Mesodermal cell (in vitro differentiated cells): ENCODE measurements at regions not wholly inside any gene's neighbourhood (a gene's known extent, or its start where the extent isn't known, plus 50 kb on each side); places are given as distances from the start of the nearest gene placed in this dataset.

ENCODE experiments used
- H3K27ac ChIP-seq: 2 replicates; pipeline ENCODE4 v1.7.0; 2013; ENCODE audit warnings: mild to moderate bottlenecking, low read depth, low read length, moderate library complexity; ENCODE audit not compliant: severe bottlenecking
- H3K36me3 ChIP-seq: 2 replicates; pipeline ENCODE4 v1.7.1; 2013; ENCODE audit warnings: mild to moderate bottlenecking, low read length, moderate library complexity; ENCODE audit not compliant: control insufficient read depth, insufficient read depth
- H3K4me1 ChIP-seq: one replicate; pipeline ENCODE4 v1.7.1; 2013; ENCODE audit warnings: mild to moderate bottlenecking, low read length; ENCODE audit not compliant: insufficient read depth, control insufficient read depth, poor library complexity, severe bottlenecking
- H3K4me3 ChIP-seq: 2 replicates; pipeline ENCODE4 v1.7.0; 2013; ENCODE audit warnings: low read length, control low read depth, mild to moderate bottlenecking; ENCODE audit not compliant: insufficient read depth, poor library complexity, severe bottlenecking; ENCODE audit errors: extremely low read depth
- H3K9me3 ChIP-seq: 2 replicates; pipeline ENCODE4 v1.7.1; 2013; ENCODE audit warnings: mild to moderate bottlenecking, low read length, moderate library complexity; ENCODE audit not compliant: control insufficient read depth
- WGBS, 2 experiments: methylation state at CpG; one replicate each; pipeline ENCODE4 v1.1.5; 2013; ENCODE audit warnings: missing lambda C conversion rate in 2 of 2; ENCODE audit not compliant: insufficient coverage in 2 of 2; 5-methylcytosine and 5-hydroxymethylcytosine counted together

DNA sequence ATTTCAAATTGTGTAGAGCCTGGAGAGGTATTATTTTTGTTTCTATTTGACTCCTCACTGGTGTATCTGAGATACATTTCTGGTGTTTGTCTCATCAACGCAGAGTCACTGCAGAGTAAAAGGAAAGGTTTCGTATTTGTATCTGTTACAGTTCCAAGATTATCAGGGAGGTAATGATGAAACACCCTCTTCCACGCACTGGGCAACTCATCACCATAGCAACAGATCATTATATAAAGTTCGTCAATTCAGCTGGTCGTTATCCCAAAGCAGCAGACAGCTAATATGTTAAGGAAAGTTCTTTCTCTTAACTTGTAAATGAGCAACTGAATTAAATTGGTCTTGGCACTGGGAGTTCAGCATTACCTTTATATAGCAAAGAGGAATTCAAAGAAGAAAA, 513.5 kb downstream of the MTRR start:
- Histone ChIP-seq H3K36me3 (no peaks in the 10 kb centered on the region), H3K9me3 (no peaks in the 10 kb centered on the region), H3K27ac (no peak overlapping the region), H3K4me3 (no peak overlapping the region), H3K4me1 (no peaks in the 10 kb centered on the region)
- 100% methylated on average over 2 of the region's 5 CpGs; no CpG with 5 or more reads in 1 of the 2 experiments for WGBS, 2 experiments

DNA sequence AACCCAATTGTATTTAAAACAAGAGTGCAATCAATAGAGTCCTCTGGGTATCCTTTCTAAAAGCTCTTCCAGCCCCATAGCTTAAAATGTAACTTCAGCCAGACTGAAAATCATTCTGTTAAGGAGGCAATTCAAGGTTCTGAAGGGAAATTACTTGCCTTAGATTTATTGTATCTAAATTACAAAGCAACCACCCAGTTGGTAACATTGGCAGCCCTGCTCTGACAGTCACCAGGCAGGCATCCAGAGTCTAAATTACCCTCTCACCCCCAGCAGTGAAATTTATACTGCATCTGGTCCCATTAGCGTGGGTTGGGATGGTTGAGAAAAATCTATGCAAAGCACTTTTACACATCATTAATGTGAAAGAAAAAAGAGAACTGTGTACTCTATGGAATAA, 514.7 kb downstream of the MTRR start:
- no peaks in the 10 kb centered on the region for H3K36me3 ChIP-seq
- no peak overlapping the region for H3K4me3 ChIP-seq
- no peaks in the 10 kb centered on the region for H3K9me3 ChIP-seq
- no peaks in the 10 kb centered on the region for H3K4me1 ChIP-seq
- no CpG with 5 or more reads among the region's 1 CpG for WGBS, 2 experiments
- H3K27ac ChIP-seq, result no peak overlapping the region

DNA sequence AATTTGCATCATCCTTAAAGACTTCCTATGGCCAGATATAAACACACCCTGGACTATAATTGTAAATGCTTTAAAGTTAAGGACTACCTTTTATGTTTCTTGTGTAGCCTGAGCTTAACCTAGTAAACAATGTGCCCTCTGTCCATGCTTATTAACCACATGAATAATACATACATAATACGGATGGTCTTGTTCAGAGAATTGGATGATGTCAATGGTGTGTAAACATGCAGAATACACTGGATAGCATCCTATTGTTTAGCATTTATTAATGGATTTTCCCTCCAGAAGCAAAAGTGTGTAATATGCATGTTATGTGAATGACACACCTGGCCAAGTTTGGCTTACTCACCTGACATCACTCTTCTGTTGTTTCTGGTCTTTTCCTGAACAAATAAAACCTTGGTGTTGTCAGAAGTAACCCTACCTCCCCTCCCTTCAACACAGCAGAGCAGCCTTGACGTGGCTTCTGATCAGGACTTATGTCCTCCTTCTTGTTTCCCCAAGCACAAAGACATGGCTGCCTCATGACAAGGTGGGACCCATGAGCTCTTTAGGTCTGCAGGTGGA, 517.9 kb downstream of the MTRR start:
- Histone ChIP-seq H3K27ac (no peak overlapping the region), H3K9me3 (no peaks in the 10 kb centered on the region), H3K36me3 (no peaks in the 10 kb centered on the region), H3K4me1 (no peaks in the 10 kb centered on the region), H3K4me3 (no peak overlapping the region)
- WGBS, 2 experiments, result 75% methylated on average over 1 of the region's 2 CpGs; no CpG with 5 or more reads in 1 of the 2 experiments

DNA sequence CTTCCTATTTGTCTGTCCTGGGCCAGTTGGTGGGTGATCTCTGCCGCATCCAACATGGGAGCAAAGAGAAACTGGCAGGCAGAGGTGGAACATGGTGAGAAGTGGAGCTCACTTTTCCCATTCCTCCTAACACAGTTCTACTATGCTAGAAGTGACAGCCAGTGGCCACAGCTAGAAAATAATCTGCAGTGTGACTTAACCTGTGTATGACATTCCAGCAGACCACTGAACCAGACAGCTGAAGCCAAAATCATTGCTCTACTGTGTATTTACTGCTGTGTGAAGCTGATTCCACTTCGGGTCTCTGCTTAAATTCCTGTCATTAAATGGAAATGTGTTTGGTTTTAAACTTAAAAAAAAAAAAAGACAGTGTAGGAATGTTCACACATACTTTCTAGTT, 523.0 kb downstream of the MTRR start:
- no peaks in the 10 kb centered on the region for H3K36me3 ChIP-seq
- no peaks in the 10 kb centered on the region for H3K9me3 ChIP-seq
- H3K4me3 ChIP-seq, result no peak overlapping the region
- 75 to 100% methylated on average over 1 of the region's 2 CpGs for WGBS, 2 experiments
- no peaks in the 10 kb centered on the region for H3K4me1 ChIP-seq
- H3K27ac ChIP-seq, result no peak overlapping the region

DNA sequence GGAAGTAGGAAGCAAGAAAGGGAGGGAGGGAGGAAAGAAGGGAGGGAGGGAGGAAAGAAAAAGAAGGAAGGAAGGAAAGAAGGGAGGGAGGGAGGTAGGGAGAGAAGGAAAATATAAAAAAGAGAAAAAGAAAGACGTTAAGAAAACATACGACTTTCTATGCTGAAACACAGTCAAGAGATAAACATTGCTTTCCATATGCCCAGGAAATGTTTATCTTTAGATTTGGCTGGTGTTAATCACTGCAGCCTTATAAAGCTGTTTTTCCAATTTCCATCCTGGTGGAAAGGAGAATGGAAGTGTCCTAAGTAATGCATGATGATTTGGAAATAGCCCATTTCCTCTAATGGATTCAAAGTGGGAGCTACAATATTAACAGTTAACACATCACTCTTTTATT, 524.3 kb downstream of the MTRR start:
- WGBS, 2 experiments, result 80% methylated on average over 2 of the region's 2 CpGs; no CpG with 5 or more reads in 1 of the 2 experiments
- Histone ChIP-seq H3K36me3 (no peaks in the 10 kb centered on the region), H3K9me3 (no peaks in the 10 kb centered on the region), H3K27ac (no peak overlapping the region), H3K4me3 (no peak overlapping the region), H3K4me1 (no peaks in the 10 kb centered on the region)

DNA sequence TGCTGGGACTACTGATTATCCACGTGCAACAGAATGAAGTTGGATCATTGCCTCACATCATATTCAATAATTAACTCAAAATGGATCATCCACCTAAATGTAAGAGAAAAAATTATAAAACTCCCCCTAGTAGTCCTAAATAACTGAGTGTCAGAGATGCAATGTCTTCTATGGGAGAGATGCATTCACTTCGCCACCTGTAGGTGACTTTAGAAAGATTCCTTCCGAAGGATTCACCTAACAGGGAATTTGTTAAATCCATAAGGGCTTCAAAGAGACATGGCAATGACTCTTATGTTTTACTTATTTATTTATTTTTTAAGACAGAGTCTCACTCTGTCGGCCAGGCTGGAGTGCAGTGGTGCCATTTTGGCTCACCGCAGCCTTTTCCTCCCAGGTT, 526.0 kb downstream of the MTRR start:
- no peaks in the 10 kb centered on the region for H3K4me1 ChIP-seq
- WGBS, 2 experiments, result 62 to 64% methylated on average over 2 to 3 of the region's 5 CpGs
- no peak overlapping the region for H3K27ac ChIP-seq
- no peak overlapping the region for H3K4me3 ChIP-seq
- no peaks in the 10 kb centered on the region for H3K36me3 ChIP-seq
- H3K9me3 ChIP-seq, result no peaks in the 10 kb centered on the region

DNA sequence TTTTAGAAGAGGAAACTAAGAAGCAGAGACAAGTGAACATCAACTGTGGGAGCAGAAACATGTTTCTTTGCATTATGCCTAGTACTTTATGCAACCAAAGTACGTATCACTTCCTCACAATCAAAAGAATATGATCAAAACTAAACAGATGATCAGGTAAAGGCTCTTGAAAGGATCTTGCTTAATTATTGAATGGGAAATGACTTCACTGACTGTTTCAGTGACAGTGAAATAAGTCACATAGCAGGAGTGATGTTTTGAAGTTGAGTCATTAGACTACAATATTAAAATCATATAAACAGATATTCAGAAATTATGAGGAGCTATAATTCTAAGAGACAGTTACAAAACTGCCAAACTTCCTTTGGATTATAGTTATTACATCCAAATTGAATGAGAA, 527.3 kb downstream of the MTRR start:
- no CpG with 5 or more reads among the region's 1 CpG for WGBS, 2 experiments
- H3K27ac ChIP-seq, result no peak overlapping the region
- H3K9me3 ChIP-seq, result no peaks in the 10 kb centered on the region
- no peaks in the 10 kb centered on the region for H3K4me1 ChIP-seq
- H3K4me3 ChIP-seq, result no peak overlapping the region
- H3K36me3 ChIP-seq, result no peaks in the 10 kb centered on the region

DNA sequence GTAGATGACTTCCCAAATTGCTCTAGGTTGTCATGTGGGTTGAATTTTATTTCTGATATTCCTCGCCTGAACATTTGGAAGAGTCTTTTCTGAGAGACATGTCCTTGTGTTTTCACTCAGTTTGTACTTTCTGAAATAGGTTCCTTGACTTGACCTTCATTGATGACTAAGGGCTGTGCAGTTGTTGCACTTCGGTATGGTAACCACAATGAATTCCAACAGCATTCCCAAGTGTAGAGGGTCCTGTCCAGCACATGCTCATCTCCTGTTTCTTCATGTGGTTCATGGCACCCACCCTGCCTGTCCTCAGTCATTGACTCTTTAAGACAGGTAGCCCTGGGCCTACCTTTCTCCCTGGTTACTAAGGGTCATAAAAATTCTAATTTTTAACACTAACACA, 527.8 kb downstream of the MTRR start:
- Histone ChIP-seq H3K36me3 (no peaks in the 10 kb centered on the region), H3K9me3 (no peaks in the 10 kb centered on the region), H3K4me3 (no peak overlapping the region), H3K27ac (no peak overlapping the region), H3K4me1 (no peaks in the 10 kb centered on the region)
- WGBS, 2 experiments, result 90 to 100% methylated on average over 2 of the region's 2 CpGs

DNA sequence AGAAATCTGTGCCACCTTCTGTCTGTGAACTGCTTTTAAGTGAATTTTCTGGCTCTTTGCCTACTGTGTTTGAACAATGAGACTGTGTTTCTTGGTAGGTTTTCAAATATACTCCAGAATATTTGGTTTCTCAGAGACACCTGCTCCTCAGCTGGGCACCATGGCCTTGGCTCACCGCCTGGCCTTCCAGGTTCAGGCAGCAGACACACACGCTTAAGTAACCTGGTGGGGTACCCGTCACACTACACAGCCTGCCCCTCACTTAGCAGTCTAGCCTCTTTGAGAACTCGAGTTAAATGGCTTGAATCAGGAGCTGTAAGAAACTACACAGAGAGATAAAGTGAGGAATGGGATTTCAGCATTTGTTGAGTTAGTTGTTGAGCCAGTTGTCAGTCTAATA, 530.5 kb downstream of the MTRR start:
- H3K4me3 ChIP-seq, result no peak overlapping the region
- H3K9me3 ChIP-seq, result no peaks in the 10 kb centered on the region
- 81 to 92% methylated on average over 2 to 4 of the region's 4 CpGs for WGBS, 2 experiments
- no peaks in the 10 kb centered on the region for H3K4me1 ChIP-seq
- no peaks in the 10 kb centered on the region for H3K36me3 ChIP-seq
- H3K27ac ChIP-seq, result no peak overlapping the region

DNA sequence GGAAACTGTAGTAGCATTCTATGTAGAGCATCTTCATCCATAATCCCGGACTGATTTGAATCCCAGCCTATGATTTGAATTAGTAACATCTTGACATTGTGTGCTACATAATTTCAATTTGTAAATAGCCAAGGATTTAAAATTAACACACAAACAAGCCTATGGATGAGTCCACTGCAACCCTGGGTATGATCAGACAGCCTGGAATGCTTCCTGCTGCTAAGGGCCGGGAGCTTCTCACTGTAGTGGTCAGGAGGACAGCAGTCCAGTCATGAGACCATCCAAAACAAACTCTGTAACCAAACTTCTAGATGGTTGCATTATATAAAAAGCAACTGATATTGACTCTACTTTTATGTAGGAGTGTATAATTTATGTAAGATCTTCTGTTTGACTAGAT, 539.3 kb downstream of the MTRR start:
- Histone ChIP-seq H3K4me1 (no peaks in the 10 kb centered on the region), H3K9me3 (no peaks in the 10 kb centered on the region), H3K4me3 (no peak overlapping the region), H3K27ac (no peak overlapping the region), H3K36me3 (no peaks in the 10 kb centered on the region)
- WGBS, 2 experiments, result 80% methylated on average over 1 of the region's 2 CpGs; no CpG with 5 or more reads in 1 of the 2 experiments

DNA sequence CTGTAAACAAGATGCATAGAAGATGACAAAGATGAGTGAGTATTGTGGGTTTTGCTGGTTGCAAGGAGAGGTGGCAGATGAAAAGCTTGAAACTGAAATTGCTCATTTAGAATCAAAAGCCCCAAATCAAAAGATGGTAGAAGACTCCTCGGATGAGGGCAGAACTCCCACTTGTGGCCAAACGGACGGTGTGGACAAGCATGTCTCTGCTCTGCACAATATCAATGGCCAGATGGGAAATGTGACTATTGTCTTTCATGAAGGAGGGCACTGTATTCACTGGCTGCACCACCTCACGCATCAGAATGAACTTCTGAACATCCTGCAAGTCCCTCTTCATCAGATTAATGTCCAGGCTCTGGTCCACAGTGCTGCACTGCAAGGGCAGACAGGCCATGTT, 541.7 kb downstream of the MTRR start:
- Histone ChIP-seq H3K4me1 (no peaks in the 10 kb centered on the region), H3K4me3 (no peak overlapping the region), H3K36me3 (no peaks in the 10 kb centered on the region), H3K27ac (no peak overlapping the region), H3K9me3 (no peaks in the 10 kb centered on the region)
- WGBS, 2 experiments, result 48 to 56% methylated on average over 3 to 4 of the region's 4 CpGs
